Cerebellar nuclear complex (tissue), 1 donor: ENCODE measurements at regions not wholly inside any gene's neighbourhood (a gene's known extent, or its start where the extent isn't known, plus 50 kb on each side); places are given as distances from the start of the nearest gene placed in this dataset.
"Not testable (repeated sequence)": the region's sequence is repeated elsewhere in the genome, so short reads cannot be mapped to it uniquely, and the experiment has no call there.

Source experiments
- DNase-seq, 2 experiments: peaks; one replicate each; lab custom pipeline; 2025; lab: John Stamatoyannopoulos, UW

GRCh38 chr11:38438091-38438490, 1840.1 kb upstream of the RAG2 start:
- DNase-seq, result no peak

GRCh38 chr11:38425578-38425977, 1827.5 kb upstream of the RAG2 start:
- no peak for DNase-seq

- DNase-seq, result no peak
Measured at GRCh38 chr11:38423042-38423441, 1825.0 kb upstream of the RAG2 start.

DNA sequence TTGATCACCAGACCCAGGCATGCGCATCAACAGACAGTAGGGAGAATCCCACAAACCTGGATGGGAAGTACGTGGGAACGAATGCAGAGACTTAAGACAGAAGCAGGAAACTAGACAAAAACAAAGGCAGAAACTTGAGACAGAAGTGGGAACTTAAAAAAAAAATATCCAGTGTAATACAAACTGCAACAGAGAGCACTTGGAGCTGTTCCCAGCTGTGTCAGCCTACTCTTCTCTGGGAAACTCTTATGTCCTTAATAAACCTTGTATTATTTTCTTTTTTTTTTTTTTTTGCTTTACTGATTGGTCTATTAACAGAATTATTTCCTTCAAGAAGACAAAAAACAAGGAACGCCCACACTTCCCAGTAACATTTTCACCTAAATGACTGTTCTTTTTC, 1818.1 kb upstream of the RAG2 start:
- no peak for DNase-seq

GRCh38 chr11:38411149-38411548, 1813.1 kb upstream of the RAG2 start:
- no peak for DNase-seq

GRCh38 chr11:38402063-38402462, 1804.0 kb upstream of the RAG2 start:
- no peak for DNase-seq

- no peak for DNase-seq
Measured at GRCh38 chr11:38392176-38392575, 1794.1 kb upstream of the RAG2 start.

GRCh38 chr11:38384568-38384967, 1786.5 kb upstream of the RAG2 start:
- no peak for DNase-seq

- DNase-seq, result no peak
Measured at GRCh38 chr11:38365274-38365673, 1767.2 kb upstream of the RAG2 start.

DNA sequence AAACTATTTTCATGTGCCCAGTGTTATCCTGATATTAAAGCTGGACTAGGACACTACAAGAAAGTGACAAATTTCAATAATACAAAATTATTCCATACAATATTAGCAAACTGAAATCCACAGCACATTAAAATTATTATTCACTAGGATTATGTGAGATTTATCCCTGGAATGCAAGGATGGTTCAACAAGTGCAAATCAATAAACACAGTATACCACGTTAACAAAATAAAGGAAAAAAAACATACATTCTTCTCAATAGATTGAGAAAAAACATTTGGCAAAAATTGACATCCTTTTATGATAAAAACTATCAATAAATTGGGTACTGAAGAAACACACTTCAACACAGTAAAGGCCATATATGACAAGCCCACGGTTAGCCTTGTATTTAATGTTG, 1758.2 kb upstream of the RAG2 start:
- DNase-seq, result no peak

- no peak for DNase-seq
Measured at GRCh38 chr11:38345286-38345685, 1747.2 kb upstream of the RAG2 start.

- DNase-seq, result not testable (repeated sequence)
Measured at GRCh38 chr11:38341612-38342011, 1743.6 kb upstream of the RAG2 start.

DNA sequence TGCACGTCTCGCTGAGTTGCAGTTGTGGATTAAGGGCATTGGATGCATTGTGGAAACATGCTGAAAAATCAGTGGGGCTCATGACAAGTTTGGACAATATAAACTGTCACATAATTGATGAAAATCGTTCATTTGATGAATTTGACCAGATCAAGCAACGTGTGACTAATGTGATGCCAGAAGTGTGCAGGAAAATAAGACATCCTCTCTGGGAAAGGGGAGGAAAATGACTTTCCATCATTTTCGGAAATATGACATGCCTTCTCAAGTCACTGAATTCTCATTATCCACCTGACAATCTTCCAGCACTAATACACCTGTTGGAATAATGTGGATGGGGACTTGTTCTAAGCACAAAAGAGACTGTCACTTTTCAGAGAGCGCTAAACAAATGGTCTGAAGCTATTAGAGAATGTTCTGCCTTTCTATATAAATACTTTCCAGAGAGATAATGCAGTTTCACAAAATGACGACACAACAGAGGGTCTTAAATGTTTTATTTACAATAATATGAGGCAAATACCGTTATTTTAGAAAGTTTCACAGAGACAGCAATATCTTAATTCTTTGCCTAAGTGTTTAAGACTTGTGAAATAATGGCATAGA, 1741.9 kb upstream of the RAG2 start:
- no peak for DNase-seq

GRCh38 chr11:38338022-38338421, 1740.0 kb upstream of the RAG2 start:
- not testable (repeated sequence) for DNase-seq

DNA sequence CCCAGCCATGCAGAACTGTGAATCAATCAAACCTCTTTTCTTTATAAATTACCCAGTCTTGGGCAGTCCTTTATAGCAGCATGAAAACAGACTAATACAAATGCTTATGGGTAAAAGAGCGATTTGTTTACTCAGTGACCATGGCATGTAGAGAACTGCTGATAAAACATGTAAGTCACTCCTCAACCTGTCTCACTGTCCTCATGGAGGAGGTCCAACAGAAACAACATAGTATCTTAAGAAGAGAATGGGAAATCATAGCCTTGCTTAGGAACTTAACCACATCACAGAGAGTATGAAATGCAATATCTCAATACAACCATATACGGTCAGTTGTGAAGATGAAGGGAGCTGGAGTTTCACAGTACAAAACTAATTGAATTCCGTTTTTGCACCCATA, 1734.0 kb upstream of the RAG2 start:
- DNase-seq, result no peak

- no peak for DNase-seq
Measured at GRCh38 chr11:38330578-38330977, 1732.5 kb upstream of the RAG2 start.

DNA sequence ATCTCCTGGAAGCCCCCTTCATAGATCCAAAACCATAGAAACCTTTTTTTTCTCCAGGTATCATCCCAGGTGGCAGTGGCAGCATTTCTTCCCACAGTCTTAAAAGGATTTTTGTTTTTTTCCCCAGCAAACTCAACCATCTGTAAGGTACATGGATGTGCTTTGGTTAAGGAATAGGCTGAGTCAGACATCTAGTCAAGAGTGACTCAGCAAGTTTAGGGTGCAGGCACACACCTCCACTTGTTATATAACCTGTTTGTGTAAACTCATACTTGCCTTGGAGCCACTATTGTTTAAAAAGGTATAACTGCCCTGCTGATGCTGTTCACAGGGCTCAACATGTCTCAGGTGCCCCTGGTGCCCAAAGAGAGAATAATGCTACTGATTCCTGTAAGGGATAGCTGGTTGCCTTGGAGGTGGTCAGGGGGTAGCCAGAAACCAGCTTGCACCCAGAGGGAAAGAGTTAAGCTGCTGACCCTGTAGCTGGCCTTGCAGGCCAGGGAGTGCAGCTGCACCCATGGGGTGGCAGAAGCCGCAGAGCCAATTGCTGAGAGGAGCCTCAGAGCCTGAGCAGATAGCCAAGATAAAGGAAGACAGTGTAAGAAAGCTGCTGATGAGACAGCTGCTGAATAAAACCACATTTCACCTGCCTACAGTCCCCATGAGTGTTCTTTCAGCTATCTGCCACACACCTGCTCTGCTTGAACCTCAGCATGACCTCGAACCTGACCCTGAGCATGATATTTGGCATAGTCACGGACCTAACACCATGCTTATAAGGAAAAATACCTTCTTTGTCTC, 1726.1 kb upstream of the RAG2 start:
- no peak for DNase-seq

DNA sequence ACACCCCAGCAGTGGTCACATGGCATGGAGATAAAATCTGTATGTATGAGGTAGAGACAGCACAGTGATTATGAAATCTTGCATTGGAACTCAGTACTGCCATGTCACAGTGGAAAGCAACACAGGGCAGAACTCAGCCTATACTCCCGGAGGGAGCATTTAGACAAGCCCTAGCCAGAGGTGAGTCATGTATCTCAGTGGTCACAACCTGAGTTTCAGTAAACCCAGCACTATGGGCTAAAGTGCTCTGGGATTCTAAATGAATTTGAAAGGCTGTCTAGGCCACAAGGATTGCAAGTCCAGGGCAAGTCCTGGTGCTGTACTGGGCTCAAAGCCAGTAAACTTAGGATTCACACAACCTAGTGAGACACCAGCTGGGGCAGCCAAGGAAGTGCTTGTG, 1717.1 kb upstream of the RAG2 start:
- no peak for DNase-seq

GRCh38 chr11:38307455-38307854, 1709.4 kb upstream of the RAG2 start:
- no peak for DNase-seq

GRCh38 chr11:38305682-38306081, 1707.6 kb upstream of the RAG2 start:
- DNase-seq, result no peak

GRCh38 chr11:38304926-38305325, 1706.9 kb upstream of the RAG2 start:
- DNase-seq, result no peak

- no peak for DNase-seq
Measured at GRCh38 chr11:38302564-38302963, 1704.5 kb upstream of the RAG2 start.

DNA sequence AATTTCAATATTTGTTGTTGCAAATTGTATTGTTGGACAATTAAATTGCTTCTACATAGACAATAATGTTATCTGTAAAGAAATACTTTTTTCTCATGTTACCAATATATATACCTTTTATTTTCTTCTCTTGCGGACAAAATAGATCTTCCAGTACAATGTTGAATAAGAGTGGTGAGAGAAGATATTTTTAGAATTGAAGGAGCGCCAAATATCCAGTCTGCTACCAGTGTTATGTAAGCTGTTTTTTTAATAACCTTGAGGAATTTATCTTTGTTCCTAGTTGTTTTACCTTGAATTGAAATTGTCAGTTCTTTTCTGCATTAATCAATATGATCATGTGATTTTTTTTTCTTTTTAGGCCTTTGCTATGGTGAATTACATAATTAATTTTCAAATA, 1702.5 kb upstream of the RAG2 start:
- no peak for DNase-seq
